ENCODE measurements at regions not wholly inside any gene's neighbourhood (a gene's known extent, or its start where the extent isn't known, plus 50 kb on each side); places are given as distances from the start of the nearest gene placed in this dataset.

DNA sequence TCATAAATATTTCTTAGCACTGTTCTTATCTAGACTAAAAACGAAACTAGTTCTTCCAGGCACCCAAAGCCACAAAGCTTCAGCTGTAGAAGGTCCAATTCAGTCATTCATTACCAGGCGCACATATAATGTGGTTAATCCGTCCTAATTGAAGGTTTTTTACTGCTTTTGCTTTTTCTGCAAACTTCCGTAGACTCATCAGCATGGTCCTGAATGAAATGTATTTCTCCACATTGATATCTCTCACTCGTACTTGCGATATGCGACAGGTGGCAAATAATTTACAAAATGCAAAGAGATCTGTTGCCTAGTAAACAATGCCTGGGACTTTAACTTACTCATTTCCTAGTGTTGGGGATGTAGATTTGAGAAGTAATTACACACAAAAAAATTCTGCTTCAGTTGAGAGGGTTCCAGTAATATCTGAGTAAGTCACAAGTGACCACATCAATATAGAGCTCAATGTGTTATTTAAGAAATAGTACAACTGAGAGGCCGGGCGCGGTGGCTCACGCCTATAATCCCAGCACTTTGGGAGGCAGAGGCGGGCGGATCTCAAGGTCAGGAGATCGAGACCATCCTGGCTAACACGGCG is 75.0 kb upstream of the MBNL1 start:
- H3K36me3 ChIP-seq (ENCODE audit: control insufficient read depth in 1 of 2, insufficient read depth in 2 of 2, low read length in 2 of 2) = no peaks in the 10 kb centered on the region
- no peaks in the 10 kb centered on the region for H3K27me3 ChIP-seq (ENCODE audit: insufficient read depth, low read length)
- no peaks in the 10 kb centered on the region for H3K79me2 ChIP-seq (ENCODE audit: insufficient read depth, low read length)
- no peak overlapping the region for H3K9ac ChIP-seq (ENCODE audit: low read length)
- no peak overlapping the region for H2AFZ ChIP-seq (ENCODE audit: low read depth, low read length, poor library complexity, severe bottlenecking)
- no peaks in the 10 kb centered on the region for H4K20me1 ChIP-seq (ENCODE audit: insufficient read depth)
- TF ChIP-seq SIN3A (IDR thresholded peaks at IDR 0.05; ENCODE audit: low read depth) (no peak), SP1 (IDR thresholded peaks at IDR 0.05; ENCODE audit: low read depth) (no peak), JUND (IDR thresholded peaks at IDR 0.05) (no peak), YY1 (IDR thresholded peaks at IDR 0.05; ENCODE audit: extremely low read depth, insufficient replicate concordance, low read depth, low read length) (no peak), ZNF274 (IDR thresholded peaks at IDR 0.05; ENCODE audit: low read depth, low read length) (no peak), TCF7L2 (IDR thresholded peaks at IDR 0.05; ENCODE audit: borderline replicate concordance, extremely low read depth, insufficient read depth, insufficient read length) (no peak), SRF (IDR thresholded peaks at IDR 0.05; ENCODE audit: low read depth) (no peak), ELF1 (IDR thresholded peaks at IDR 0.05; ENCODE audit: borderline replicate concordance, low read depth) (no peak), ZFX (IDR thresholded peaks at IDR 0.05) (no peak), POLR2AphosphoS5 (IDR thresholded peaks at IDR 0.05; ENCODE audit: low read depth, low read length) (no peak), CEBPB (IDR thresholded peaks at IDR 0.05; ENCODE audit: low read depth) (no peak), EZH2 (IDR thresholded peaks at IDR 0.05) (no peak), EGR1 (IDR thresholded peaks at IDR 0.05; ENCODE audit: low read depth) (no peak), RAD21 (IDR thresholded peaks at IDR 0.05; ENCODE audit: low read depth) (no peak), POLR2A (IDR thresholded peaks at IDR 0.05; ENCODE audit: borderline replicate concordance, extremely low read depth, insufficient read depth, insufficient read length) (no peak)
- TF ChIP-seq, protein P1, sequence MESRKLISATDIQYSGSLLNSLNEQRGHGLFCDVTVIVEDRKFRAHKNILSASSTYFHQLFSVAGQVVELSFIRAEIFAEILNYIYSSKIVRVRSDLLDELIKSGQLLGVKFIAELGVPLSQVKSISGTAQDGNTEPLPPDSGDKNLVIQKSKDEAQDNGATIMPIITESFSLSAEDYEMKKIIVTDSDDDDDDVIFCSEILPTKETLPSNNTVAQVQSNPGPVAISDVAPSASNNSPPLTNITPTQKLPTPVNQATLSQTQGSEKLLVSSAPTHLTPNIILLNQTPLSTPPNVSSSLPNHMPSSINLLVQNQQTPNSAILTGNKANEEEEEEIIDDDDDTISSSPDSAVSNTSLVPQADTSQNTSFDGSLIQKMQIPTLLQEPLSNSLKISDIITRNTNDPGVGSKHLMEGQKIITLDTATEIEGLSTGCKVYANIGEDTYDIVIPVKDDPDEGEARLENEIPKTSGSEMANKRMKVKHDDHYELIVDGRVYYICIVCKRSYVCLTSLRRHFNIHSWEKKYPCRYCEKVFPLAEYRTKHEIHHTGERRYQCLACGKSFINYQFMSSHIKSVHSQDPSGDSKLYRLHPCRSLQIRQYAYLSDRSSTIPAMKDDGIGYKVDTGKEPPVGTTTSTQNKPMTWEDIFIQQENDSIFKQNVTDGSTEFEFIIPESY (IDR thresholded peaks at IDR 0.05; ENCODE audit: extremely low read depth, insufficient replicate concordance, low read length) = no peak
- TF ChIP-seq, protein P2, sequence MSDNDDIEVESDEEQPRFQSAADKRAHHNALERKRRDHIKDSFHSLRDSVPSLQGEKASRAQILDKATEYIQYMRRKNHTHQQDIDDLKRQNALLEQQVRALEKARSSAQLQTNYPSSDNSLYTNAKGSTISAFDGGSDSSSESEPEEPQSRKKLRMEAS (IDR thresholded peaks at IDR 0.05) = no peak
- TF ChIP-seq, protein P3, sequence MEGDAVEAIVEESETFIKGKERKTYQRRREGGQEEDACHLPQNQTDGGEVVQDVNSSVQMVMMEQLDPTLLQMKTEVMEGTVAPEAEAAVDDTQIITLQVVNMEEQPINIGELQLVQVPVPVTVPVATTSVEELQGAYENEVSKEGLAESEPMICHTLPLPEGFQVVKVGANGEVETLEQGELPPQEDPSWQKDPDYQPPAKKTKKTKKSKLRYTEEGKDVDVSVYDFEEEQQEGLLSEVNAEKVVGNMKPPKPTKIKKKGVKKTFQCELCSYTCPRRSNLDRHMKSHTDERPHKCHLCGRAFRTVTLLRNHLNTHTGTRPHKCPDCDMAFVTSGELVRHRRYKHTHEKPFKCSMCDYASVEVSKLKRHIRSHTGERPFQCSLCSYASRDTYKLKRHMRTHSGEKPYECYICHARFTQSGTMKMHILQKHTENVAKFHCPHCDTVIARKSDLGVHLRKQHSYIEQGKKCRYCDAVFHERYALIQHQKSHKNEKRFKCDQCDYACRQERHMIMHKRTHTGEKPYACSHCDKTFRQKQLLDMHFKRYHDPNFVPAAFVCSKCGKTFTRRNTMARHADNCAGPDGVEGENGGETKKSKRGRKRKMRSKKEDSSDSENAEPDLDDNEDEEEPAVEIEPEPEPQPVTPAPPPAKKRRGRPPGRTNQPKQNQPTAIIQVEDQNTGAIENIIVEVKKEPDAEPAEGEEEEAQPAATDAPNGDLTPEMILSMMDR (IDR thresholded peaks at IDR 0.05 in 2 of 3, conservative IDR thresholded peaks at IDR 0.05 in 1 of 3; ENCODE audit: borderline replicate concordance in 1 of 3, insufficient read depth in 1 of 3, low read depth in 2 of 3, low read length in 2 of 3) = no peak
- TF ChIP-seq, protein P4, sequence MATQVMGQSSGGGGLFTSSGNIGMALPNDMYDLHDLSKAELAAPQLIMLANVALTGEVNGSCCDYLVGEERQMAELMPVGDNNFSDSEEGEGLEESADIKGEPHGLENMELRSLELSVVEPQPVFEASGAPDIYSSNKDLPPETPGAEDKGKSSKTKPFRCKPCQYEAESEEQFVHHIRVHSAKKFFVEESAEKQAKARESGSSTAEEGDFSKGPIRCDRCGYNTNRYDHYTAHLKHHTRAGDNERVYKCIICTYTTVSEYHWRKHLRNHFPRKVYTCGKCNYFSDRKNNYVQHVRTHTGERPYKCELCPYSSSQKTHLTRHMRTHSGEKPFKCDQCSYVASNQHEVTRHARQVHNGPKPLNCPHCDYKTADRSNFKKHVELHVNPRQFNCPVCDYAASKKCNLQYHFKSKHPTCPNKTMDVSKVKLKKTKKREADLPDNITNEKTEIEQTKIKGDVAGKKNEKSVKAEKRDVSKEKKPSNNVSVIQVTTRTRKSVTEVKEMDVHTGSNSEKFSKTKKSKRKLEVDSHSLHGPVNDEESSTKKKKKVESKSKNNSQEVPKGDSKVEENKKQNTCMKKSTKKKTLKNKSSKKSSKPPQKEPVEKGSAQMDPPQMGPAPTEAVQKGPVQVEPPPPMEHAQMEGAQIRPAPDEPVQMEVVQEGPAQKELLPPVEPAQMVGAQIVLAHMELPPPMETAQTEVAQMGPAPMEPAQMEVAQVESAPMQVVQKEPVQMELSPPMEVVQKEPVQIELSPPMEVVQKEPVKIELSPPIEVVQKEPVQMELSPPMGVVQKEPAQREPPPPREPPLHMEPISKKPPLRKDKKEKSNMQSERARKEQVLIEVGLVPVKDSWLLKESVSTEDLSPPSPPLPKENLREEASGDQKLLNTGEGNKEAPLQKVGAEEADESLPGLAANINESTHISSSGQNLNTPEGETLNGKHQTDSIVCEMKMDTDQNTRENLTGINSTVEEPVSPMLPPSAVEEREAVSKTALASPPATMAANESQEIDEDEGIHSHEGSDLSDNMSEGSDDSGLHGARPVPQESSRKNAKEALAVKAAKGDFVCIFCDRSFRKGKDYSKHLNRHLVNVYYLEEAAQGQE (IDR thresholded peaks at IDR 0.05; ENCODE audit: low read depth) = no peak
- TF ChIP-seq, protein P5, sequence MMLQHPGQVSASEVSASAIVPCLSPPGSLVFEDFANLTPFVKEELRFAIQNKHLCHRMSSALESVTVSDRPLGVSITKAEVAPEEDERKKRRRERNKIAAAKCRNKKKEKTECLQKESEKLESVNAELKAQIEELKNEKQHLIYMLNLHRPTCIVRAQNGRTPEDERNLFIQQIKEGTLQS (IDR thresholded peaks at IDR 0.05) = no peak
- CTCF ChIA-PET = no interaction called here
- H3K27ac ChIP-seq (ENCODE audit: low read depth, low read length) = no peak overlapping the region
- no peak for DNase-seq (ENCODE audit: low read depth, low spot score)
- ATAC-seq = no peak
- H3K4me3 ChIP-seq (replicated peaks in 1 of 2; ENCODE audit: low read depth in 1 of 2, low read length in 2 of 2) = no peak overlapping the region
- no peaks in the 10 kb centered on the region for H3K9me2 ChIP-seq (ENCODE audit: insufficient read depth)
- H3K4me2 ChIP-seq (ENCODE audit: low read length) = no peak overlapping the region
- RAD21 ChIA-PET (ENCODE audit: low non-redundant PET in 1 of 2, low total read pairs in 2 of 2, uncharacterized antibody in 2 of 2, unreplicated experiment in 2 of 2) = no interaction called here
- no peaks in the 10 kb centered on the region for H3K9me3 ChIP-seq (ENCODE audit: control insufficient read depth in 1 of 2, insufficient read depth in 1 of 2, low read depth in 1 of 2, low read length in 2 of 2)
- POLR2A ChIA-PET = no interaction called here
- intact Hi-C loops (cut with micrococcal nuclease) = no loop called here
- BruUV-seq (replicated peaks) = no TSS peak
- H3K4me1 ChIP-seq (ENCODE audit: control insufficient read depth in 1 of 2, insufficient read depth in 2 of 2, low read length in 2 of 2) = no peaks in the 10 kb centered on the region

All from HCT116 (cell line).